ENCODE measurements at regions not wholly inside any gene's neighbourhood (a gene's known extent, or its start where the extent isn't known, plus 50 kb on each side); places are given as distances from the start of the nearest gene placed in this dataset.

GRCh38 chr5:28174691-28175090 is 1136.3 kb upstream of the CDH9 start:
- ATAC-seq (ENCODE audit: insufficient read depth, low read depth) = no peak
- H3K4me2 ChIP-seq (ENCODE audit: insufficient read depth, low read length) = no peak overlapping the region
- TF ChIP-seq CTCF (IDR thresholded peaks at IDR 0.05; ENCODE audit: borderline replicate concordance, extremely low read depth, low read length, poor library complexity, severe bottlenecking) (no peak), EZH2 (IDR thresholded peaks at IDR 0.05; ENCODE audit: borderline replicate concordance, low read depth, low read length, severe bottlenecking) (no peak)

GRCh38 chr5:28165096-28165495 is 1126.7 kb upstream of the CDH9 start:
- Histone ChIP-seq H3K4me2 (ENCODE audit: insufficient read depth, low read length) (no peak overlapping the region), H2AFZ (ENCODE audit: low read depth, low read length) (no peak overlapping the region), H3K4me3 (ENCODE audit: low read depth in 1 of 2, low read length in 2 of 2) (no peak overlapping the region), H3K9me3 (ENCODE audit: insufficient read depth, low read length, severe bottlenecking) (no peaks in the 10 kb centered on the region), H3K27me3 (ENCODE audit: insufficient read depth, low read length, poor library complexity) (no peaks in the 10 kb centered on the region), H3K27ac (ENCODE audit: low read length) (no peak overlapping the region), H3K9ac (ENCODE audit: low read depth, low read length) (no peak overlapping the region), H4K20me1 (ENCODE audit: insufficient read depth, low read length) (no peaks in the 10 kb centered on the region), H3K4me1 (ENCODE audit: insufficient read depth, low read length) (no peaks in the 10 kb centered on the region), H3K79me2 (ENCODE audit: insufficient read depth, low read length) (no peaks in the 10 kb centered on the region), H3K36me3 (ENCODE audit: insufficient read depth, low read length) (no peaks in the 10 kb centered on the region)
- TF ChIP-seq CTCF (IDR thresholded peaks at IDR 0.05; ENCODE audit: borderline replicate concordance, extremely low read depth, low read length, poor library complexity, severe bottlenecking) = no peak
- TF ChIP-seq EZH2 (IDR thresholded peaks at IDR 0.05; ENCODE audit: borderline replicate concordance, low read depth, low read length, severe bottlenecking) = no peak
- no peak for DNase-seq
- no peak for ATAC-seq (ENCODE audit: insufficient read depth, low read depth)

More at GRCh38 chr5:28174691-28175090, 1136.3 kb upstream of the CDH9 start:
- no peak overlapping the region for H3K4me3 ChIP-seq (ENCODE audit: low read depth in 1 of 2, low read length in 2 of 2)
- no peak overlapping the region for H3K27ac ChIP-seq (ENCODE audit: low read length)
- no peak for DNase-seq
- no peaks in the 10 kb centered on the region for H4K20me1 ChIP-seq (ENCODE audit: insufficient read depth, low read length)
- no peaks in the 10 kb centered on the region for H3K27me3 ChIP-seq (ENCODE audit: insufficient read depth, low read length, poor library complexity)
- no peaks in the 10 kb centered on the region for H3K79me2 ChIP-seq (ENCODE audit: insufficient read depth, low read length)
- H3K9ac ChIP-seq (ENCODE audit: low read depth, low read length) = no peak overlapping the region
- no peaks in the 10 kb centered on the region for H3K9me3 ChIP-seq (ENCODE audit: insufficient read depth, low read length, severe bottlenecking)
- no peaks in the 10 kb centered on the region for H3K36me3 ChIP-seq (ENCODE audit: insufficient read depth, low read length)
- no peak overlapping the region for H2AFZ ChIP-seq (ENCODE audit: low read depth, low read length)
- no peaks in the 10 kb centered on the region for H3K4me1 ChIP-seq (ENCODE audit: insufficient read depth, low read length)

- DNase-seq = no peak
- H3K79me2 ChIP-seq (ENCODE audit: insufficient read depth, low read length) = no peaks in the 10 kb centered on the region
- H3K9me3 ChIP-seq (ENCODE audit: insufficient read depth, low read length, severe bottlenecking) = no peaks in the 10 kb centered on the region
- no peaks in the 10 kb centered on the region for H3K4me1 ChIP-seq (ENCODE audit: insufficient read depth, low read length)
- H3K27ac ChIP-seq (ENCODE audit: low read length) = no peak overlapping the region
- no peaks in the 10 kb centered on the region for H3K36me3 ChIP-seq (ENCODE audit: insufficient read depth, low read length)
- no peak overlapping the region for H2AFZ ChIP-seq (ENCODE audit: low read depth, low read length)
- TF ChIP-seq CTCF (IDR thresholded peaks at IDR 0.05; ENCODE audit: borderline replicate concordance, extremely low read depth, low read length, poor library complexity, severe bottlenecking) (no peak), EZH2 (IDR thresholded peaks at IDR 0.05; ENCODE audit: borderline replicate concordance, low read depth, low read length, severe bottlenecking) (no peak)
- no peak overlapping the region for H3K4me2 ChIP-seq (ENCODE audit: insufficient read depth, low read length)
- no peak for ATAC-seq (ENCODE audit: insufficient read depth, low read depth)
- no peak overlapping the region for H3K4me3 ChIP-seq (ENCODE audit: low read depth in 1 of 2, low read length in 2 of 2)
- no peak overlapping the region for H3K9ac ChIP-seq (ENCODE audit: low read depth, low read length)
- no peaks in the 10 kb centered on the region for H4K20me1 ChIP-seq (ENCODE audit: insufficient read depth, low read length)
- H3K27me3 ChIP-seq (ENCODE audit: insufficient read depth, low read length, poor library complexity) = no peaks in the 10 kb centered on the region
Observed at GRCh38 chr5:28164568-28164967, 1126.2 kb upstream of the CDH9 start.

GRCh38 chr5:28156981-28157380 is 1118.6 kb upstream of the CDH9 start:
- Histone ChIP-seq H3K9me3 (ENCODE audit: insufficient read depth, low read length, severe bottlenecking) (no peaks in the 10 kb centered on the region), H3K4me1 (ENCODE audit: insufficient read depth, low read length) (no peaks in the 10 kb centered on the region), H3K36me3 (ENCODE audit: insufficient read depth, low read length) (no peaks in the 10 kb centered on the region), H2AFZ (ENCODE audit: low read depth, low read length) (no peak overlapping the region), H3K79me2 (ENCODE audit: insufficient read depth, low read length) (no peaks in the 10 kb centered on the region), H3K27ac (ENCODE audit: low read length) (no peak overlapping the region), H4K20me1 (ENCODE audit: insufficient read depth, low read length) (no peaks in the 10 kb centered on the region), H3K4me2 (ENCODE audit: insufficient read depth, low read length) (no peak overlapping the region), H3K9ac (ENCODE audit: low read depth, low read length) (no peak overlapping the region), H3K27me3 (ENCODE audit: insufficient read depth, low read length, poor library complexity) (no peaks in the 10 kb centered on the region), H3K4me3 (ENCODE audit: low read depth in 1 of 2, low read length in 2 of 2) (no peak overlapping the region)
- TF ChIP-seq CTCF (IDR thresholded peaks at IDR 0.05; ENCODE audit: borderline replicate concordance, extremely low read depth, low read length, poor library complexity, severe bottlenecking) (no peak), EZH2 (IDR thresholded peaks at IDR 0.05; ENCODE audit: borderline replicate concordance, low read depth, low read length, severe bottlenecking) (no peak)
- DNase-seq (no peak), ATAC-seq (ENCODE audit: insufficient read depth, low read depth) (no peak)

Data from DND-41 (cell line).